Kidney (tissue), 13 donors: ENCODE measurements at regions not wholly inside any gene's neighbourhood (a gene's known extent, or its start where the extent isn't known, plus 50 kb on each side); places are given as distances from the start of the nearest gene placed in this dataset.

Experiments used
- DNase-seq, 5 donors: peaks; one replicate each; pipeline ENCODE4 v3.0.0-alpha.2; 2013 to 2020
- FAIRE-seq: peaks from 2 replicates; lab custom pipeline; 2012; peaks lifted over from hg19 to GRCh38; lab: Jason Lieb, UNC
- H3K27ac ChIP-seq, 2 donors: one replicate each; pipeline ENCODE4 v1.7.0; 2013; ENCODE audit warnings: low read depth in 2 of 2, low read length in 2 of 2, inconsistent platforms in 1 of 2
- H3K27me3 ChIP-seq: one replicate; pipeline ENCODE4 v1.7.1; 2013; ENCODE audit warnings: low read length, inconsistent platforms; ENCODE audit not compliant: control insufficient read depth, insufficient read depth
- H3K36me3 ChIP-seq, 3 donors: one replicate each; pipeline versions ENCODE4 v1.7.0 to v1.7.1; 2013; ENCODE audit warnings: low read length in 3 of 3, control low read depth in 1 of 3, inconsistent platforms in 1 of 3; ENCODE audit not compliant: insufficient read depth in 3 of 3, control insufficient read depth in 2 of 3
- H3K4me1 ChIP-seq, 3 donors: one replicate each; pipeline versions ENCODE4 v1.7.0 to v1.7.1; 2013; ENCODE audit warnings: low read length in 3 of 3, inconsistent platforms in 1 of 3, low read depth in 1 of 3; ENCODE audit not compliant: control insufficient read depth in 2 of 3, insufficient read depth in 2 of 3
- H3K4me3 ChIP-seq, 3 donors: one replicate each; pipeline versions ENCODE4 v1.7.0 to v1.8.1; 2013; ENCODE audit warnings: low read length in 3 of 3, control low read depth in 1 of 3, inconsistent platforms in 1 of 3
- H3K9ac ChIP-seq, 3 donors: one replicate each; pipeline versions ENCODE4 v1.7.0 to v1.7.1; 2013; ENCODE audit warnings: low read length in 3 of 3, control low read depth in 1 of 3, inconsistent platforms in 1 of 3
- H3K9me3 ChIP-seq, 3 donors: one replicate each; pipeline versions ENCODE4 v1.7.0 to v1.7.1; 2013; ENCODE audit warnings: low read length in 3 of 3, control low read depth in 1 of 3, inconsistent platforms in 1 of 3; ENCODE audit not compliant: control insufficient read depth in 2 of 3, insufficient read depth in 1 of 3
- CTCF ChIP-seq: IDR thresholded peaks from 3 replicates; pipeline ENCODE4 v1.5.1; 2012; ENCODE audit warnings: mild to moderate bottlenecking, moderate library complexity, borderline replicate concordance; ENCODE audit not compliant: insufficient read depth; ENCODE audit errors: extremely low read depth
- intact Hi-C: fragments of 100-400 bp; cut with DNase I; formaldehyde crosslinking; loops from one replicate; pipeline ENCODE4 v1.11.1; 2022
- donor health status: control.
- donor health status: control.
- donor health status: control.
- donor health status: control.
- donor health status: control.
- donor health status: DM: yes; HTN: yes; CAD: no.
- donor health status: Normal renal cell carcinoma (clear cell type).

- Histone ChIP-seq H3K36me3 (no peaks in the 10 kb centered on the region), H3K27ac (peak overlapping the region; percentile 16 to 20), H3K27me3 (no peaks in the 10 kb centered on the region), H3K9me3 (no peaks in the 10 kb centered on the region), H3K9ac (peak overlapping the region in 1 of 3 donors; percentile 40), H3K4me3 (no peak overlapping the region), H3K4me1 (peaks cover 0 to 4% (median 3%) of the 10 kb centered on the region in 3 donors)
- intact Hi-C loops: no loop called here
- FAIRE-seq: no peak
- no peak for TF ChIP-seq CTCF
- peak in 3 of 5 donors; percentile 38 to 81 (median 72) for DNase-seq
Observed at GRCh38 chr2:129117434-129117833, 798.8 kb upstream of the HS6ST1 start.

- Histone ChIP-seq H3K27me3 (no peaks in the 10 kb centered on the region), H3K4me3 (no peak overlapping the region), H3K9me3 (no peaks in the 10 kb centered on the region), H3K4me1 (peaks cover 0 to 4% (median 3%) of the 10 kb centered on the region in 3 donors), H3K9ac (no peak overlapping the region), H3K36me3 (no peaks in the 10 kb centered on the region), H3K27ac (peak overlapping the region in 1 of 2 donors; percentile 61)
- TF ChIP-seq CTCF: no peak
- FAIRE-seq (no peak), DNase-seq (no peak)
- intact Hi-C loops: no loop called here
Observed at GRCh38 chr2:129118296-129118695, 799.6 kb upstream of the HS6ST1 start.

- peaks cover 0 to 3% (median 0%) of the 10 kb centered on the region in 3 donors for H3K9me3 ChIP-seq
- intact Hi-C loops: no loop called here
- no peak for FAIRE-seq
Observed at GRCh38 chr2:129129087-129129486, 810.4 kb upstream of the HS6ST1 start.

More at GRCh38 chr2:129129087-129129486, 810.4 kb upstream of the HS6ST1 start:
- TF ChIP-seq CTCF: no peak
- Histone ChIP-seq H3K27me3 (no peaks in the 10 kb centered on the region), H3K27ac (no peak overlapping the region), H3K4me1 (no peaks in the 10 kb centered on the region), H3K9ac (no peak overlapping the region), H3K4me3 (no peak overlapping the region), H3K36me3 (no peaks in the 10 kb centered on the region)
- DNase-seq: no peak
